HepG2 (cell line): ENCODE measurements at regions not wholly inside any gene's neighbourhood (a gene's known extent, or its start where the extent isn't known, plus 50 kb on each side); places are given as distances from the start of the nearest gene placed in this dataset.

Experiments
- KDM3A ChIP-seq: IDR thresholded peaks from 2 replicates; pipeline ENCODE4 v1.6.1; 2018; ENCODE audit warnings: low read depth, missing compliant biosample characterization
- NFYB ChIP-seq: sonication (generic); formaldehyde crosslinking; IDR thresholded peaks from 2 replicates; pipeline ENCODE4 v1.4.0; 2020; ENCODE audit warnings: missing genetic modification reagents
- PLRG1 ChIP-seq: fragments of 450-650 bp; conservative IDR thresholded peaks from 2 replicates; pipeline ENCODE4 v1.6.1; 2016
- SP2 ChIP-seq: sonication (generic); formaldehyde crosslinking; IDR thresholded peaks from 2 replicates; pipeline ENCODE4 v1.5.1; 2020; ENCODE audit warnings: mild to moderate bottlenecking, missing genetic modification reagents
- ZBTB20 ChIP-seq: sonication (generic); formaldehyde crosslinking; IDR thresholded peaks from 2 replicates; pipeline ENCODE4 v1.8.1; 2023; ENCODE audit warnings: missing genetic modification reagents, low read depth, mild to moderate bottlenecking, borderline replicate concordance
- TF ChIP-seq, protein P1 (sequence below): sonication (generic); formaldehyde crosslinking; IDR thresholded peaks from 2 replicates; pipeline ENCODE4 v1.5.0; 2020; ENCODE audit warnings: mild to moderate bottlenecking, missing genetic modification reagents, moderate library complexity
- TF ChIP-seq, protein P2 (sequence below): sonication (generic); formaldehyde crosslinking; conservative IDR thresholded peaks from 2 replicates; pipeline ENCODE4 v1.4.0; 2020; ENCODE audit warnings: missing genetic modification reagents
- TF ChIP-seq, protein P3 (sequence below), 2 experiments: sonication (generic) in 1 of 2; formaldehyde crosslinking in 1 of 2; IDR thresholded peaks; 2 replicates each; pipeline versions ENCODE4 v1.5.1 to v1.6.1; 2011 to 2020; ENCODE audit warnings: borderline replicate concordance in 1 of 2, low read depth in 1 of 2, low read length in 1 of 2, mild to moderate bottlenecking in 1 of 2, missing genetic modification reagents in 1 of 2, moderate library complexity in 1 of 2

DNA sequence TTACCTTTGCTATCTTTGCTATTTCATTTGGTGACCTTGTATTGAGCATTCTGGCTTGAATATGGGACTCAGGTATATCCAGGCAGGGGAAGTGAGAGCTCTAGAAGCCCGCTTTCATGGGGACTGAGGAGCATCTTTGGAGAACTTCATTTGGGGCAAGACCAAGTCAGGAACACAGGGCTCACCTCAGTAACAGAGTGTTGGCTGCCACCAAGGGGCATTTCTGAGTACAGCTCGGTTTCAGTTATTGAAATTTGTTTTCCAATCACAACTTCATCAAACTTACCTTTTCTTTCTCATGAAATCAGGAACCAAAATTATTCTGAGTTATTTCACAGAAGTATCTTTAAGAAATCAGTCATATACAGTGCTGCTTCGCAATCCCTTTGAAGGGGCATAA is 337.2 kb downstream of the C7orf25 start:
- TF ChIP-seq SP2 (CRISPR knock-in tag) (no peak), PLRG1 (no peak), ZBTB20 (CRISPR knock-in tag) (no peak), NFYB (no peak), KDM3A (CRISPR knock-in tag) (no peak)
- TF ChIP-seq, protein P1, sequence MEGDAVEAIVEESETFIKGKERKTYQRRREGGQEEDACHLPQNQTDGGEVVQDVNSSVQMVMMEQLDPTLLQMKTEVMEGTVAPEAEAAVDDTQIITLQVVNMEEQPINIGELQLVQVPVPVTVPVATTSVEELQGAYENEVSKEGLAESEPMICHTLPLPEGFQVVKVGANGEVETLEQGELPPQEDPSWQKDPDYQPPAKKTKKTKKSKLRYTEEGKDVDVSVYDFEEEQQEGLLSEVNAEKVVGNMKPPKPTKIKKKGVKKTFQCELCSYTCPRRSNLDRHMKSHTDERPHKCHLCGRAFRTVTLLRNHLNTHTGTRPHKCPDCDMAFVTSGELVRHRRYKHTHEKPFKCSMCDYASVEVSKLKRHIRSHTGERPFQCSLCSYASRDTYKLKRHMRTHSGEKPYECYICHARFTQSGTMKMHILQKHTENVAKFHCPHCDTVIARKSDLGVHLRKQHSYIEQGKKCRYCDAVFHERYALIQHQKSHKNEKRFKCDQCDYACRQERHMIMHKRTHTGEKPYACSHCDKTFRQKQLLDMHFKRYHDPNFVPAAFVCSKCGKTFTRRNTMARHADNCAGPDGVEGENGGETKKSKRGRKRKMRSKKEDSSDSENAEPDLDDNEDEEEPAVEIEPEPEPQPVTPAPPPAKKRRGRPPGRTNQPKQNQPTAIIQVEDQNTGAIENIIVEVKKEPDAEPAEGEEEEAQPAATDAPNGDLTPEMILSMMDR (CRISPR knock-in tag): no peak
- TF ChIP-seq, protein P2, sequence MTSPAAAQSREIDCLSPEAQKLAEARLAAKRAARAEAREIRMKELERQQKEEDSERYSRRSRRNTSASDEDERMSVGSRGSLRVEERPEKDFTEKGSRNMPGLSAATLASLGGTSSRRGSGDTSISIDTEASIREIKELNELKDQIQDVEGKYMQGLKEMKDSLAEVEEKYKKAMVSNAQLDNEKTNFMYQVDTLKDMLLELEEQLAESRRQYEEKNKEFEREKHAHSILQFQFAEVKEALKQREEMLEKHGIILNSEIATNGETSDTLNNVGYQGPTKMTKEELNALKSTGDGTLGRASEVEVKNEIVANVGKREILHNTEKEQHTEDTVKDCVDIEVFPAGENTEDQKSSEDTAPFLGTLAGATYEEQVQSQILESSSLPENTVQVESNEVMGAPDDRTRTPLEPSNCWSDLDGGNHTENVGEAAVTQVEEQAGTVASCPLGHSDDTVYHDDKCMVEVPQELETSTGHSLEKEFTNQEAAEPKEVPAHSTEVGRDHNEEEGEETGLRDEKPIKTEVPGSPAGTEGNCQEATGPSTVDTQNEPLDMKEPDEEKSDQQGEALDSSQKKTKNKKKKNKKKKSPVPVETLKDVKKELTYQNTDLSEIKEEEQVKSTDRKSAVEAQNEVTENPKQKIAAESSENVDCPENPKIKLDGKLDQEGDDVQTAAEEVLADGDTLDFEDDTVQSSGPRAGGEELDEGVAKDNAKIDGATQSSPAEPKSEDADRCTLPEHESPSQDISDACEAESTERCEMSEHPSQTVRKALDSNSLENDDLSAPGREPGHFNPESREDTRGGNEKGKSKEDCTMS (CRISPR knock-in tag): no peak
- TF ChIP-seq, protein P3, sequence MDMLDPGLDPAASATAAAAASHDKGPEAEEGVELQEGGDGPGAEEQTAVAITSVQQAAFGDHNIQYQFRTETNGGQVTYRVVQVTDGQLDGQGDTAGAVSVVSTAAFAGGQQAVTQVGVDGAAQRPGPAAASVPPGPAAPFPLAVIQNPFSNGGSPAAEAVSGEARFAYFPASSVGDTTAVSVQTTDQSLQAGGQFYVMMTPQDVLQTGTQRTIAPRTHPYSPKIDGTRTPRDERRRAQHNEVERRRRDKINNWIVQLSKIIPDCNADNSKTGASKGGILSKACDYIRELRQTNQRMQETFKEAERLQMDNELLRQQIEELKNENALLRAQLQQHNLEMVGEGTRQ (IDR thresholded peaks at IDR 0.05; ENCODE audit: low read depth, low read length): no peak
- TF ChIP-seq, protein P3 (CRISPR knock-in tag; IDR thresholded peaks at IDR 0.05; ENCODE audit: borderline replicate concordance): no peak
